ACHN (cell line): ENCODE measurements at regions not wholly inside any gene's neighbourhood (a gene's known extent, or its start where the extent isn't known, plus 50 kb on each side); places are given as distances from the start of the nearest gene placed in this dataset.

Source experiments
- DNase-seq: peaks from one replicate; pipeline ENCODE4 v3.0.0-alpha.2; 2015
- in situ Hi-C: cut with HindIII; loops from 2 replicates; pipeline ENCODE4 v1.10.0; 2017; ENCODE audit warnings: low sequenced_read_pairs, low pct_ligation_motif_present, low pct_unique_long_range_greater_than_20kb

DNA sequence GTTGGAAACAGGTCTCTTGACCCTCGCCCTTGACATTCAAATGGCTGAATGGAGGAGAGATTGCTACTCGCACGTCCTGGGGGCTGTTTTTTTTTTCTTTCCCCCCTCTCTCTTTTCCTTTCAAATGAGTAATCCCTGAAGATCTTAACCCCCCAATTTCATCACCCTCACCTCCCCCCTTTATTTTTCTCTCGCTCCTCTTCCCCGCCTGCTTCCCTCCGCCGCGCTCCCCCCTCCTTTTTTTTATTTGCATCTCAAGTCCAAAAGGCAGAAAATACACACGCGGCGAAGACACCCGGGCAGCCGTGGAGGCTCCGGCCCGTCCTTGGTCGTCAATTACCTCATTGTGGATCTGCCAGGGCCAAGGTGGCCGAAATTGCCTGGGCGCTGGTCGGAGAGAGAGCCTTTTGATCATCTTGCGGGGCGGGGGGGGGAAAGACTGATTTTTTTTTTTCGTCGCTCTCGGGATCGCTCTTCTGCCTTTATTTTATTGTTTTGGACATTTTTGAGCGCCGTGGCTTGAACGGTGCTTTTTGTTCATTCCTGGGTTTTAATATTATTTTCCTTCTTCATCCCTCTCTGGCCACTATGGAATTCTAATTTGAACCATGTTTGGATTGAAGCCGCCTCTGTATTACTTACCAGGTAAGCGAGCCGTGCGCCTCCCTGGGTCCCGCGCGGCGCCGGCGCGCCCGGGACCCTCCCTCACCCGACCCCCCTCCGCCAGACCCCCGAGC is 57.2 kb upstream of the GSE1 start:
- in situ Hi-C loops: no loop called here
- DNase-seq: peak; percentile 35

DNA sequence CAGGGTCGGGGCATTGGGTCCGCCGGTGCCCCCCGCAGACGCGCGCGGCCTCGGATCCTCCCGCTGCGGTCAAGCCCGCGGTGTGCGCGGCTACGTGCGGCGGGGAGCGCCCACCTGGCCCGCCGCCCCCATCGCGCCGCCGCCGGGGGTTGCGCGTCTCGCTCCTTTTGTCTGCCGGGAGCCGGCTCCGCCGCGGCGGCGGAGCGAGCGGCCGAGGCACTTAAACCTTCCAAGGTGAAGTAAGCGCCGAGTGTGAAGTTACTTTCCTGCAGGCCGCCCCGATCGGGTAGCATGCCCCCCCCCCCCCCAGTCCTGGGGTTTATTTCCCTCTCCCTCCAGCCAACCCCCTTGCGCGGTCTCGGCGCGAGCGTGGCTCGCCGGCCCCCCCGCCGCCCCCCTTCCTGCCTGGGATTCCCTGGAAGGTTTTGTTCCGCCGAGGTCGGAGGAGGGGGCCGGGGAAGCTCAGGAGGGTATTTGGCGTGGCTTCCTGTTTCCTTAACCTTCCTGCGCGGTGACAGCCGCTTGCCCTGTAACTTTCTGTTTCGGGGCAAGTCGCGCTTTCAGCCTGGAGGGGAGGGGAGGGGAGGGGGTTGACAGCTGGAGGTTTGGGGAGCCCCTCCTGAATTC is 56.6 kb upstream of the GSE1 start:
- in situ Hi-C loops: no loop called here
- DNase-seq: peak; percentile 44

DNA sequence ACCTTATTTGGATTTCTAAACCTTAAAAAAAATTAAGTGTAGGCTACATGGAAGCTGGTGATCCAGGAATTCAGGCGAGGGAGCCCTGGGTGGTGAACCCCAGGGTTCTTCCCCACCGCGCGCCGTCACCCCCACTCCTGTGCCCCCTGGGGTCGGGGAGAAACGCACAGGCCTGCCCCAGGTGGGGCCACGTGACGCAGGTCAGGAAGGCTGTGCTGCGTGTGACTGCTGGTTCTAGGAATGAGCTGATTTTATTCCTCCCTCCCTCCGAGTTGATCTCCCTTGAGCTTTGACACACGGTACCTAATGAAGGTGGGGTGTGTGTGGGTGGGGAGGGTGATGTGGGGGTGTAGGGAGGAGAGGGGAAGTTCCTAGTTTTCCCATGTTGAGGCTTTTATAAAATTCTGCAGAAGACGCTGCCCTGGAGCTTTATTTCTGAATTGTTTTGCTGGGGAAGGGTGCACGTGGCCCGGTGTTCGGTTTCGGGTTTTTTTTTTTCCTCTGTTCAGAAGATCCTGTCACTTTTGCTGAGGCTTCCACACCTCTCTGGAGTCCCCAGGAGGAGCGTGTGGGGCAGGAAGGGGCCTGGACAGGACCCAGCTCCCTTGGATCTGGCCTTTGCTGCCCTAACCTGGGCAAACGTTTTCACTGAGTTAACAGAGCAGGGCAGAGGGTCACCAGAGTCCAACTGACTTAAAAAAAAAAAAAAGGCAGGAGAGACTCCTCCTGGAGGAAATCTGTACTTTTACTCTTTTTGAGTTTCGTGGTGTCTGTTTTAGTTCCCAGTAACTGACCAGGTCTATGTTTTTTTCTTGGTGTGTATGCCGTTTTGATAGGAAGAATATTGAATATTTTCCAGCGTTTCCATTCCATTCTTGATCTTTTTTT is 55.8 kb upstream of the GSE1 start:
- in situ Hi-C loops: no loop called here
- peak; percentile 51 for DNase-seq

DNA sequence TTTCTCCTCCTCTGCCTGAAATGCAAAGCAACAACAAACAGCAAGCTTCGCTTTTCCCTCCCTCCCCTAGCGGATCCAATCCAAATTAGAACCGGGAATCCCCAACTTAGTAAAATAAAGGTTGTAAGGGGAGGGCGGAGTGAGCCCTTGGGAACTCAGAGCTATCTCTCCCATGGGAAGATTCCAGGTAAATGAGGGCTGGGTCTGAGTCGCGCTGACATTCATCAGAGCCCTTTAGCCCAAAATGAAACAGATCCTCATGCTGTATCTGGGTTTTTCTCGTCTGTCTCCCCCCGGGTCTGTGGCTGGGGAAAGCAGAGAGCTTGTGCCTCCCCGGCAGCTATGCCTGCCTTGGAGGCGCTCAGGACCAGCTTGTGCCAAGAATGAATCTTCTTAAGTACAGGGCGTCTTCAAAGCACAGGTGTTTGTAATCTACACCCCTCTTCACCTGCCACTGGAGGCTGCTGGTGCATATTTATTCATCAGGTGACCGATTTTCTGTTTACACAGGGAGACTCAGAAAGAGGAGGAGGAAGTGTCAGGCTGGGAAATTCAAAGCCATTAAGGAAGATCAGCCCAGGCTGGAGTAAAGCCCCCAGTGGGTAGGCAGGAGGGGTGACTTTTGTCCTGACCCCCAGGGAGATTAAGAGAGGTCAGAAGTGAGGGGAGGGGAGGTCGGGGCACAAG is 55.0 kb upstream of the GSE1 start:
- in situ Hi-C loops: no loop called here
- DNase-seq: no peak

DNA sequence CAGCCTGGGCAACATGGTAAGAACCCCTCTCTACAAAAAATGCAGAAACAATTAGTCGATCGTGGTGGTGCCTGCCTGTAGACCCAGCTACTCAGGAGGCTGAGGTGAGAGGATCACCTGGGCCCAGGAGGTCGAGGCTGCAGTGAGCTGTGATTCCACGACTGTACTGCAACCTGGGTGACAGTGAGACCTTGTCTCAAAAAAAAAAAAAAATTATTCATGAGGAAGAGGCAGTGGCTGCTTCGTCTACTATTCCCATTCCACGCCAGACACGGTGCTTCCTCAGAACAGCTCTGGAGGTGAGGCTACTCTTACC is 52.2 kb upstream of the GSE1 start:
- in situ Hi-C loops: no loop called here
- DNase-seq: no peak

DNA sequence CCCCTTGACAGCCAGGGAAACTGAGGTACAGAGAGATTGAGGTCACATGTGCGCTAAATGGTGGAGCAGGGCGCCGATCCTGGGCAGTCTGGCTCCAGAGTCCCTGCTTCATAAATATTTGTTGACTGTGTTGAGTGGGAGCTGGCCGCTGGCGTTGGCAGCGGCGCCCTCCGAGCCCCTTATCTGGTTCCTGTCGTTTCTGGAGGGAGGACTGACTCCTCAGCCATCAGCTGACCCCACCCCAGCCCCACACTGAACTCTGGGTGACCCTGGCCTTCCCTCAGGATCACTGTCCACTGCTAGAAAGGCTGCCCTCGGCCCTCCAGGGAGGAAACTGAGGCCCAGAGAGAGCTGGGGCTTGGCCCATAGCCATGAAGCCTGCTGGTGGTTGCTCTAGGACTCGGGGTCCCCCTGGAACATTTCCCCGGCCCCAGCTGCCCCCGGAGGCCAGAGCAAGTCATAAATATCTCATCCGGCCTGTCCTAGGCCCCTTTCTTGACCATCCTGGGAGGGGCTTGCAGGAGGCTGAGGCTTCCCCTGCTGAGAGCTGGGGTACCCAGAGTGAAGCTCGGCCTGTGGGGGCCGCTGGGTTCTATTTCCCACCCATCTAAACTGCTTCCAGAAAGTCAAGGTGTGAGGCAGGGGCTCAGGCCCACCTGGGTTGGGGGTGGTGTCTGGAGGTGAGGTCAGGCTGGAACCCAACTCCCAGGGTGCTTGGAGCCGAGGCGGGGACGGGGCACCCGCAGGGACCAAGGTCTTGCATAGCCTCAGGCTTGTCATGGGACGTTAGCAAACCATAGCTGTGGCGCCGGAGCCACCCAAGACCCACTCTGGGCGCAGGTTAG is 51.7 kb upstream of the GSE1 start:
- no peak for DNase-seq
- in situ Hi-C loops: no loop called here

DNA sequence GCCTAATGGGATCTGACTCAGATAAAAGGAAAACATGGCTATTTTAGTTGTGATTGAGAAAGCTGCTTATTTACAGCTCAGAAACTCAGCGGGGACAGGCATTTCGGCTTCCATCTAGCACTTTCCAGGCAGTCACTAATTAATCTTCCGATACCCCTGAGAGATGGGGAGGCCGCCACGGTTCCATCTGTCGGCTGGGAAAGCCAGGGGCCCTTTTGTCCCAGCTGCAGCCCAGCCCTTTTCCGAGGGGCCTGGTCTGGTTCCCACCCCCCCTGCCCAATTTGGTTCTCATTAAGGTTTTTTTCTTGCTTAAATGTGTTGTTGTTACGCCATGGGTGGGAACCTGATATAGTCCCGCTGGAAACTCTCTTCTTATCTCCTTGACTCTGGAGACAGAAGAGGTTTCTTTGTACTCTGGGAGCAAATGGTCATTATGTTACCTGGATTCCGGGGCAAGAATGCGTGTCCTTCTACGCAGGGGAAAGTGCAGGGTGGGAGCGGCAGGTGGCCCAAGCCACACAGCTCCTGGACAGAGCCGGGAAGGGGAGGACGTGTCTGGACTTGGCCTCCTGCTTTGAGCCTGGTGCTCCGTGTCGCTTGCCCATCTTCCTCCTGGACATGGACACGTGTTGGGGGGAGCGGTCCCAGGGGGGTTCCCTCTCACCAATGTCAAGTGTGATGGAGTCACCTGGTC is 50.9 kb upstream of the GSE1 start:
- DNase-seq: no peak
- in situ Hi-C loops: no loop called here

DNA sequence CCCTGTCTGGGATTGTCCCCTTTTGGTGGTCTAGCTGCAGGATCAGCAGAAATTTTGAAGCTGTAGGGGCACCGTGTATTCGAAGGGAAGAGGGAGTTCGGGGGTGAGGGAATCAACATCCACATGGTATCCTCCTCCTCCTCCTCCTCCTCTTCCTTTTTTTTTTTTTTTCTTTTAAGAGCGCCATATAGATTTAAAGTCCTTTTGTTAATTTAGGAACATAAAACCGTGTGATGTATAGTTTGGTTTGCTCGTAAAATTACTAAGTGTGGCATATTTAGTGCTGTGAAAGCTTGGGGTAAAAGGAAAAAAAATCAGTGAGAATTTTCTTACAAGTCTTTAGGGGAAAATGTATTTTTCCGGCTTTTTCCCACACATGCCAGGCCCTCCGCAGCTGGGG is 50.1 kb upstream of the GSE1 start:
- no peak for DNase-seq
- in situ Hi-C loops: no loop called here
